Psoas muscle (tissue), 7 donors: ENCODE measurements at regions not wholly inside any gene's neighbourhood (a gene's known extent, or its start where the extent isn't known, plus 50 kb on each side); places are given as distances from the start of the nearest gene placed in this dataset.

ENCODE experiments used
- ATAC-seq, 4 donors: fragments of 200-7000 bp; cut with Tn5 transposase; one replicate each; pipeline ENCODE4 v1.9.1; 2020; ENCODE audit warnings: moderate library complexity in 3 of 4, mild to moderate bottlenecking in 2 of 4
- DNase-seq, 2 donors: peaks; one replicate each; pipeline ENCODE4 v3.0.0-alpha.2; 2020
- H3K27ac ChIP-seq: fragments of 200-600 bp; one replicate; pipeline ENCODE4 v1.8.0; 2022
- H3K27me3 ChIP-seq, 3 donors: fragments of 200-600 bp in 1 of 3; one replicate each; pipeline versions ENCODE4 v1.6.1 to v1.8.0; 2013 to 2022; ENCODE audit warnings: low read length in 2 of 3, mild to moderate bottlenecking in 2 of 3, moderate library complexity in 1 of 3; ENCODE audit not compliant: insufficient read depth in 3 of 3
- H3K36me3 ChIP-seq, 2 donors: fragments of 200-600 bp in 1 of 2; one replicate each; pipeline versions ENCODE4 v1.6.1 to v1.8.0; 2013 to 2022; ENCODE audit warnings: low read depth in 1 of 2, mild to moderate bottlenecking in 1 of 2, moderate library complexity in 1 of 2; ENCODE audit not compliant: insufficient read depth in 1 of 2
- H3K4me1 ChIP-seq: fragments of 200-600 bp; one replicate; pipeline ENCODE4 v1.8.0; 2022
- H3K4me3 ChIP-seq: fragments of 200-600 bp; one replicate; pipeline ENCODE4 v1.8.0; 2022; ENCODE audit warnings: mild to moderate bottlenecking
- H3K9me3 ChIP-seq: fragments of 200-600 bp; one replicate; pipeline ENCODE4 v1.8.0; 2022
- CTCF ChIP-seq: fragments of 200-600 bp; IDR thresholded peaks from one replicate; pipeline ENCODE4 v1.8.0; 2022; ENCODE audit warnings: antibody characterized with exemption
- WGBS, 3 donors: extraction: QIAGEN DNeasy Blood & Tissue Kit; methylation state at CpG; one replicate each; pipeline versions ENCODE4 v1.1.6 to v1.1.7; 2013; 5-methylcytosine and 5-hydroxymethylcytosine counted together
- intact Hi-C, 2 donors: fragments of 100-400 bp; cut with DNase I; formaldehyde crosslinking; loops; one replicate each; pipeline versions ENCODE4 v1.11.0 to v1.14.2; 2022
- donor health status: healthy with polysubstance abuse.
- donor health status: DM: no; HTN: no; CAD: no; lungs with moderate emphysema.
- donor health status: Bipolar disorder and iron deficiency.
- donor health status: healthy.
- donor health status: DM: yes; HTN: yes; CAD: no.
- donor health status: DM: no; HTN: no; CAD: no.
- donor health status: DM: yes; HTN: yes; CAD: no.

- DNase-seq, result no peak
- ATAC-seq, result no peak
- H3K4me3 ChIP-seq, result no peak overlapping the region
- WGBS, 3 donors, result 73 to 86% (median 79%) methylated on average over 2 of the region's 2 CpGs
- no peaks in the 10 kb centered on the region for H3K36me3 ChIP-seq
- TF ChIP-seq CTCF, result no peak
- intact Hi-C loops, result no loop called here
- no peaks in the 10 kb centered on the region for H3K27me3 ChIP-seq
- H3K4me1 ChIP-seq, result no peaks in the 10 kb centered on the region
- no peak overlapping the region for H3K27ac ChIP-seq
- no peaks in the 10 kb centered on the region for H3K9me3 ChIP-seq
Observed at GRCh38 chrX:25648790-25649189, 489.4 kb upstream of the MAGEB18 start.

GRCh38 chrX:25650216-25650820 is 487.8 kb upstream of the MAGEB18 start:
- no peaks in the 10 kb centered on the region for H3K9me3 ChIP-seq
- WGBS, 3 donors, result 65 to 79% (median 72%) methylated on average over 5 of the region's 5 CpGs

GRCh38 chrX:25659317-25659716 is 478.8 kb upstream of the MAGEB18 start:
- Histone ChIP-seq H3K9me3 (no peaks in the 10 kb centered on the region), H3K27ac (no peak overlapping the region), H3K4me1 (no peaks in the 10 kb centered on the region), H3K4me3 (no peak overlapping the region), H3K36me3 (no peaks in the 10 kb centered on the region), H3K27me3 (no peaks in the 10 kb centered on the region)
- intact Hi-C loops, result no loop called here
- 72 to 83% (median 80%) methylated on average over 3 of the region's 3 CpGs for WGBS, 3 donors
- no peak for TF ChIP-seq CTCF
- ATAC-seq (no peak), DNase-seq (no peak)

More at GRCh38 chrX:25650216-25650820, 487.8 kb upstream of the MAGEB18 start:
- Histone ChIP-seq H3K4me1 (no peaks in the 10 kb centered on the region), H3K27ac (no peak overlapping the region), H3K36me3 (no peaks in the 10 kb centered on the region), H3K27me3 (no peaks in the 10 kb centered on the region), H3K4me3 (no peak overlapping the region)
- intact Hi-C loops, result no loop called here
- DNase-seq, result no peak
- no peak for TF ChIP-seq CTCF
- no peak for ATAC-seq

- 30 to 49% (median 32%) methylated on average over 5 of the region's 5 CpGs for WGBS, 3 donors
- Histone ChIP-seq H3K4me3 (no peak overlapping the region), H3K4me1 (no peaks in the 10 kb centered on the region), H3K9me3 (no peaks in the 10 kb centered on the region), H3K27ac (no peak overlapping the region), H3K27me3 (no peaks in the 10 kb centered on the region), H3K36me3 (no peaks in the 10 kb centered on the region)
- TF ChIP-seq CTCF, result no peak
- DNase-seq (no peak), ATAC-seq (no peak)
- intact Hi-C loops, result loop anchor here in 1 of 2 donors (10.0 kb wide), 1 partner anchor 61 kb away; no protein-coding TSS in a partner anchor
Observed at GRCh38 chrX:25663701-25664100, 474.4 kb upstream of the MAGEB18 start.

- H3K4me3 ChIP-seq, result no peak overlapping the region
- no peaks in the 10 kb centered on the region for H3K36me3 ChIP-seq
- H3K4me1 ChIP-seq, result no peaks in the 10 kb centered on the region
- no peak for TF ChIP-seq CTCF
- 57 to 71% (median 70%) methylated on average over 4 of the region's 4 CpGs for WGBS, 3 donors
- H3K9me3 ChIP-seq, result no peaks in the 10 kb centered on the region
- DNase-seq, result no peak
- no peaks in the 10 kb centered on the region for H3K27me3 ChIP-seq
- no peak overlapping the region for H3K27ac ChIP-seq
- no peak for ATAC-seq
- intact Hi-C loops, result loop anchor here in 1 of 2 donors (10.0 kb wide), 1 partner anchor 59 kb away; no protein-coding TSS in a partner anchor
Observed at GRCh38 chrX:25665431-25665830, 472.7 kb upstream of the MAGEB18 start.
